Stimulated activated memory B cell treated with anti-CD40 and anti-IgM and Interleukin-4, amounts not matched to agents 10 μg/mL and 1 μg/mL and 100 μg/mL, for 72 hours (primary cell): ENCODE measurements at regions not wholly inside any gene's neighbourhood (a gene's known extent, or its start where the extent isn't known, plus 50 kb on each side); places are given as distances from the start of the nearest gene placed in this dataset.
A peak's percentile ranks its signal among the peaks of the same experiment; 100 is the strongest.

Experiments used
- ATAC-seq: fragments of 150-1000 bp; cut with Tn5 transposase; 2 replicates; pipeline ENCODE4 v1.10.0; 2021
- H3K27ac Mint-ChIP-seq: one replicate; pipeline ENCODE4 v1.8.0; 2022; ENCODE audit warnings: mild to moderate bottlenecking, mixed read lengths
- H3K27me3 Mint-ChIP-seq: one replicate; pipeline ENCODE4 v1.8.0; 2022; ENCODE audit warnings: mixed read lengths
- H3K36me3 Mint-ChIP-seq: one replicate; pipeline ENCODE4 v1.8.0; 2022; ENCODE audit warnings: mixed read lengths
- H3K4me1 Mint-ChIP-seq: one replicate; pipeline ENCODE4 v1.8.0; 2022; ENCODE audit warnings: mixed read lengths
- H3K4me3 Mint-ChIP-seq: one replicate; pipeline ENCODE4 v1.8.0; 2022; ENCODE audit warnings: mild to moderate bottlenecking, moderate library complexity, mixed read lengths
- H3K9me3 Mint-ChIP-seq: one replicate; pipeline ENCODE4 v1.8.0; 2022; ENCODE audit warnings: mixed read lengths

- H3K9me3 Mint-ChIP-seq, result no peaks in the 10 kb centered on the region
- H3K36me3 Mint-ChIP-seq, result no peaks in the 10 kb centered on the region
- no peaks in the 10 kb centered on the region for H3K27me3 Mint-ChIP-seq
- no peak for ATAC-seq
- no peaks in the 10 kb centered on the region for H3K4me1 Mint-ChIP-seq
- no peak overlapping the region for H3K4me3 Mint-ChIP-seq
- no peak overlapping the region for H3K27ac Mint-ChIP-seq
Observed at GRCh38 chr3:193857996-193858395, 265.0 kb downstream of the OPA1 start.

- peak; percentile 54 for ATAC-seq
- no peak overlapping the region for H3K4me3 Mint-ChIP-seq
- no peak overlapping the region for H3K27ac Mint-ChIP-seq
- no peaks in the 10 kb centered on the region for H3K9me3 Mint-ChIP-seq
- H3K36me3 Mint-ChIP-seq, result no peaks in the 10 kb centered on the region
- no peaks in the 10 kb centered on the region for H3K4me1 Mint-ChIP-seq
- no peaks in the 10 kb centered on the region for H3K27me3 Mint-ChIP-seq
Observed at GRCh38 chr3:193859195-193859594, 266.2 kb downstream of the OPA1 start.

- H3K4me1 Mint-ChIP-seq, result peaks cover 8% of the 10 kb centered on the region
- no peak for ATAC-seq
- no peak overlapping the region for H3K4me3 Mint-ChIP-seq
Observed at GRCh38 chr3:193861012-193861411, 268.0 kb downstream of the OPA1 start.

DNA sequence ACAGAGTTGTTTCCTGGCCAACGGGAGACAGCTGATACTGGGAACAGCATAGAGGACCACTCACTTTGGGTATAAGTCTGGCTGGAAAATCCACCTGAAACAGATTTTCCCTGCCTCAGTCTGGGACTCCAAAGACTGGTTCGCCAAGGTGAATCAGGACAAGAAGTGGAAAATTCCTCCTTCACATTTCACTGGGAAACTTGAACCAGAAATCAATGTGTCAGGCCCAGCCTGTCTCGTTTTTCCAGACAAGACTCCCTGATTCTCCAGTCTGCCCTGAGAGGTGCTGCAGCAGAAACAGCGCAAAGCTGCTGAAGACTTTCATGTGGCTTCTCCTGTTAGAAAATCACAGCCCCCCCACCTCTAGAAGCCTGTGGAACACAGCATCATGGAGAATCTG, 269.8 kb downstream of the OPA1 start:
- Mint-ChIP-seq H3K27me3 (no peaks in the 10 kb centered on the region), H3K4me1 (peaks cover 26% of the 10 kb centered on the region), H3K27ac (no peak overlapping the region), H3K9me3 (no peaks in the 10 kb centered on the region), H3K4me3 (no peak overlapping the region), H3K36me3 (no peaks in the 10 kb centered on the region)
- ATAC-seq, result no peak

More at GRCh38 chr3:193861012-193861411, 268.0 kb downstream of the OPA1 start:
- no peaks in the 10 kb centered on the region for H3K36me3 Mint-ChIP-seq
- no peaks in the 10 kb centered on the region for H3K9me3 Mint-ChIP-seq
- no peaks in the 10 kb centered on the region for H3K27me3 Mint-ChIP-seq
- H3K27ac Mint-ChIP-seq, result no peak overlapping the region

- Mint-ChIP-seq H3K4me1 (peaks cover 36% of the 10 kb centered on the region), H3K4me3 (no peak overlapping the region), H3K27me3 (no peaks in the 10 kb centered on the region), H3K9me3 (no peaks in the 10 kb centered on the region), H3K36me3 (no peaks in the 10 kb centered on the region), H3K27ac (no peak overlapping the region)
- no peak for ATAC-seq
Observed at GRCh38 chr3:193863657-193864357, 270.8 kb downstream of the OPA1 start.

DNA sequence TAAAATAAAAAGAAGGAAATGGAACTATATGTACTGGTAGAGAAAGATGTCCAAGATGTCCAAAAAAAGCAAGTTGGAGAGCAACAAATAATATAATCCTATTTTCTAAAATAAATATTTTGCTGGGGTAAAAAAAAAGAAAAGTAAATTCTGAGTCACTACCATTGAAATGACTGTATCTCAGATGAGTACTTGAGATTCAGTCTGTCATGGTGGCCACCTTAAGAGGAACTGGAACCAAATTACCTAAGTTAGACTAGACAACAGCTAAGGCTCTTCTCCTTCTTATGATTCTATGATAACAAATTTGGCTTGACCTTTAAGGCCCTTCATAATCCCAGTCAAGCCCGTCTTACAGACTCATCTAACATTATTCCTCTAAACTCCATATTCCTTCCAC, 270.6 kb upstream of the HES1 start:
- peak; percentile 96 for ATAC-seq

DNA sequence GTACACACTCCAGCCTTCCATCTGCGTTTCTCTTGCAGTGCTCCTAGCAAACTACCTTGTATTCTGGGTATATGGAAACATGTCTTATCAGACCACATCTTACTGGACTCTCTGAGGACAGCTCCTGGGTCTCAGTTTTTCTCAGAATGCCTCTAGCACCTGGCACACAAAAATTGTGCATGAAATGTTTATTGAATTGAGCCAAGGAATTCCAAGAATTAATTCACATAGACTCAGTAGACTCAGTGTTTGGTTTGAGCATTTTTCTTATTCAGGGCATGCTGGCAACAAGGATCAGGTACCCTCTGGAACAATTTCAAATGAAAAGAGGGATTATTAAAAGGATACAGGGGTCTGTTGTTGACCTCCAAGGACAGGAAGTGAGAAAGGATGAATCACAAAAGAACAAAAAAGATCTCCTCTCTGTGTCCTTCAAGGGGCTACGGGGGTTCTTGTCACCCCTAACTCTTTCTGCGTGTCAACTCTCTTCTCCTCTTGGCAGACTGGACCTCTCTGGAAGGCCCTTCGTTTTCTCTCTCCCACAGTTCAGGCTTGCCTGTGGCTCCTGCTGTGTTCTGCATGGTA, 270.0 kb upstream of the HES1 start:
- no peaks in the 10 kb centered on the region for H3K27me3 Mint-ChIP-seq
- no peaks in the 10 kb centered on the region for H3K9me3 Mint-ChIP-seq
- peaks cover 58% of the 10 kb centered on the region for H3K4me1 Mint-ChIP-seq
- peak overlapping the region; percentile 38 for H3K27ac Mint-ChIP-seq
- H3K4me3 Mint-ChIP-seq, result peak overlapping the region; percentile 33
- no peak for ATAC-seq
- no peaks in the 10 kb centered on the region for H3K36me3 Mint-ChIP-seq

More for the DNA sequence above, 270.6 kb upstream of the HES1 start:
- peak overlapping the region; percentile 38 for H3K27ac Mint-ChIP-seq
- H3K9me3 Mint-ChIP-seq, result no peaks in the 10 kb centered on the region
- no peaks in the 10 kb centered on the region for H3K36me3 Mint-ChIP-seq
- peaks cover 51% of the 10 kb centered on the region for H3K4me1 Mint-ChIP-seq
- H3K27me3 Mint-ChIP-seq, result no peaks in the 10 kb centered on the region
- H3K4me3 Mint-ChIP-seq, result peak overlapping the region; percentile 33

DNA sequence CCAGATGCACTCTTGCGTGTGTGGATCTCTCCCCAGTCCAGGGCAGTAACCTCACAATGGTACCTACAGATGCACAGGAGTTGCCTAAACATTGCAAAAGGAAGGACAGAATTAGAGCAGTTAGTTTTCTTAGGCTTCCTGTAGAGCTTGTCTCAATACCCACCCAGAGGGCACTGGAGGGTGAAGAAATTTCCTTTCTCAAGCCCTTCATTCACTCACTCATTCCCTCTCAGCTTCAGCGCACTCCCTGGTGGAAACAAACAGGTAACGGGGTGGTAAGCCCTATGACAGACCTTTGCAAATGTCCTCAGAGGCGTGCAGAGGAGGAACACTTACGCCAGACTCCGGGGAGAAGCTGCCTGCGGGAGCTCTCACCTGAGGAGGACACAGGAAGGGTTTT, 267.4 kb upstream of the HES1 start:
- Mint-ChIP-seq H3K27me3 (no peaks in the 10 kb centered on the region), H3K9me3 (no peaks in the 10 kb centered on the region), H3K4me3 (peak overlapping the region; percentile 3), H3K27ac (no peak overlapping the region), H3K36me3 (no peaks in the 10 kb centered on the region), H3K4me1 (peaks cover 81% of the 10 kb centered on the region)
- ATAC-seq, result peak; percentile 9

DNA sequence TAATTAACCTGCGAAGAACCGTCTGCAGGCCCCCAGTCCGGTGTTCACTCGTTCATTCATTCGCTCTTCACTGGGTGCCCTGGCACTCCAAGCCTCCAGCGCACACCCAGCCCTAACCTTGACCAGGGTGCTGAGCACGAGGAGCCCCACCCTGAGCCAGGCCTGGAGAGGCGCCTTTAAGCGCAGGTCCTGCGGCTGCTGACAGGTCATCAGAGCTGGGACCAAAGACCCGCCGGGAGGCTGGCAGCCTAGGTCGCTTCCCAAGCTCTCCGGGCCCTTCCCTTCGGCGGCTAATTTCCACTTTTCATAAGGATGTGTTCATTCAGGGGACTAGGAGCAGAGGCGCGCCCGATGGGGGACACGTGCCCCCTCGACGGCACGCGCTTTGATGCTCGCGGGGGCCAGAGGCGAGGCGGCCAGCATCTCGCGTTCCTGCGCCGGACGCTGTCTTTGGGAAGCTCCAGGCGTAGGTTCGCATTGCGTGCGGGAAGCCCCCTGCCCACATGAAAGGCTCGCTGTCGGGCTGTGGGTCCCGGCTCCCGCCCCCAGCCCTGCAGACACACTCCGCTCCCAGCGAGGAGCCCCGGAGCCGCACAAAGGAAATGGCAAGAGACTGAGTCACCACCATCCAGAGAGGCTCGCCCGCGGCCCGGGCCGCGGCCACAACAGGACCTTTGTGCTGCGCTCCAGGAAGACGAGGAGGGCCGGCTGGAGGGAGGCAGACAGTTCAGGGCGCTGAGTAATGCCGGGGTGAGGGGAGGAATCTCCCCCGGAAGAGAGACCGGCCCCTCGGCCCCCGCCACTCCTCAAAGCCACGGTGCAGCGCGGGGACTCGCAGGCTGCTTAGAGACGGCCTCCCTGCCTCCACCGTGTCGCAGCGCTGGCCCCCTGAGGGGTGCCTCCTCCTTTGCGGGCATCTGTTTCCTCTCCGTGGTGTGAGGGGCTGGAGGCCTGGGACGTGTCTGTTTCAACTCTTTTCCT, 266.4 kb upstream of the HES1 start:
- peak; percentile 3 for ATAC-seq

DNA sequence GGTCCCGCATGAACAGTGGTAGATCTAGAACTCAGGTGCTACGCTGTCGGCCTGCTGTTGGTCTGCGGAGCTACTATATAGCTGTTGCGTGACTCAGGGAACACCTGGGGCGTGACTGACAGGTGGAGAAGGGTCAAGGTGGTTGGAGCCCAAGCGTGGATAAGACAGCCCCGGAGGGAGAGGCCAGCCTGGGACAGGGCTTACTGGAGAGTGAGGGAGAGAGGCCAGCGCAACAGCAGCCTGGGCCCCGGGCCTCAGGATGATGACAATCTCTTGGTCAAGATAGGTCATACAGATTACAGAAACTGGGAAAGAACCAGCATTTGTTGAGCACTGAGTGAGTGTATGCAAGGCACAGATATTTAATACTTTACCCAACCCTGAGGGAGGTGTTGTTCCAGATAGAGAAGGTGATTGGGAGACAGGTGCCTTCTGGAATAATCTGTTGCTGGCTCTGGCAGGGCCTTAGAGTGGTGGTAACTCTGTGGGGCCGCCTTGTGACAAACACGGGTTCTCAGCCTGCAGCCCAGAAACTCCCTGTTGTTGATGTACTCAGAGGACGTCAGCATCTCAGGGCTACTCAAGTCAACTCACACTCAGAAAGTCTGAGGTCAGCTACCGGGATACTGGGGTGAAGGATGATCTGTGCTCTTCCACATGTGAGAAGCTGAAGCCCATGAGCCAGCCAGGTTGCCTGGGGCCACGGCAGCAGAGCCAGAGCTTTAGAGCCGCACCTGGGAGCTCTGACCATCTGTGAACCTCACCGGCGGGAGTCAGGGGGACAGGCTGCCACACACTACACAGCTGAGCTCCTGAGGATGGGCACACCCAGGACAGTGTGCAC, 265.4 kb upstream of the HES1 start:
- no peak for ATAC-seq
- H3K36me3 Mint-ChIP-seq, result no peaks in the 10 kb centered on the region
- H3K27me3 Mint-ChIP-seq, result no peaks in the 10 kb centered on the region
- no peak overlapping the region for H3K4me3 Mint-ChIP-seq
- H3K27ac Mint-ChIP-seq, result peak overlapping the region; percentile 10
- peaks cover 77% of the 10 kb centered on the region for H3K4me1 Mint-ChIP-seq
- H3K9me3 Mint-ChIP-seq, result no peaks in the 10 kb centered on the region

More for the DNA sequence above, 266.4 kb upstream of the HES1 start:
- Mint-ChIP-seq H3K27ac (peak overlapping the region; percentile 29), H3K27me3 (no peaks in the 10 kb centered on the region), H3K4me3 (no peak overlapping the region), H3K36me3 (no peaks in the 10 kb centered on the region), H3K4me1 (peaks cover 81% of the 10 kb centered on the region), H3K9me3 (no peaks in the 10 kb centered on the region)

DNA sequence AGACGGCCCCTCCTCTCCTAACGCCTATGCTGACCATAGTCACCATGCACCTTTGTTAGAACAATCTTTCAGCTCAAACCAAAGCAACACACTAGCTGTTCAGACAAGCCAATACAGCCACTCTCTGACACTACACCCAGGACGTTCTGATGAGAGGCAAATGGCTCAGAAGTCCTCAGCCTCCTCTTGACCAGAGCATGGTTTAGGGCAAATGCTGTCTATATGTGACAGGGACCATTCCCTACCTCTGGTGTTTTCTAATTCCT, 264.8 kb upstream of the HES1 start:
- Mint-ChIP-seq H3K9me3 (no peaks in the 10 kb centered on the region), H3K27ac (peak overlapping the region; percentile 10), H3K4me1 (peaks cover 71% of the 10 kb centered on the region), H3K4me3 (no peak overlapping the region), H3K27me3 (no peaks in the 10 kb centered on the region), H3K36me3 (no peaks in the 10 kb centered on the region)
- ATAC-seq, result no peak

- H3K9me3 Mint-ChIP-seq, result no peaks in the 10 kb centered on the region
- H3K27ac Mint-ChIP-seq, result no peak overlapping the region
- peaks cover 65% of the 10 kb centered on the region for H3K4me1 Mint-ChIP-seq
- H3K36me3 Mint-ChIP-seq, result no peaks in the 10 kb centered on the region
- H3K4me3 Mint-ChIP-seq, result no peak overlapping the region
- no peaks in the 10 kb centered on the region for H3K27me3 Mint-ChIP-seq
- ATAC-seq, result peak; percentile 70
Observed at GRCh38 chr3:193872265-193872753, 263.6 kb upstream of the HES1 start.

GRCh38 chr3:193873426-193874201, 262.3 kb upstream of the HES1 start:
- Mint-ChIP-seq H3K9me3 (no peaks in the 10 kb centered on the region), H3K4me3 (no peak overlapping the region), H3K27ac (no peak overlapping the region), H3K27me3 (no peaks in the 10 kb centered on the region), H3K36me3 (no peaks in the 10 kb centered on the region), H3K4me1 (peaks cover 54% of the 10 kb centered on the region)
- no peak for ATAC-seq

DNA sequence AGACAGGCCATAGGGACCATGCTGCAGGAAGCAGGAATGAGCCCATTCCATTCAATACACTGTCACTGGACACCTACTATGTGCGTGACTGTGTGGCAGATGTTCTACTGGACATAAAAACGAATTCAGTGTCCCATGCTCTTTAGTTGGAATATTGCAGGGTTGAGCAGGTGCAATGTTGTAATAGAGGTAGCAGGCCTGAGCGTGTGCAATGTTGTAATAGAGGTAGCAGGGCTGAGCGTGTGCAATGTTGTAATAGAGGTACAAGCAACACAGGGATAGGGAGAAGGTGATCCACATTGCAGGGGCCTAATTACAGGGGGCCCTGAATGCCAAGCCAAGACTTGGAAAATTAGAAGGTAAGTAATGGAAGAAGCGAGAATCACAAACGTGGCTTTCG, 261.4 kb upstream of the HES1 start:
- Mint-ChIP-seq H3K4me3 (no peak overlapping the region), H3K27ac (no peak overlapping the region), H3K27me3 (no peaks in the 10 kb centered on the region), H3K9me3 (no peaks in the 10 kb centered on the region), H3K36me3 (no peaks in the 10 kb centered on the region), H3K4me1 (peaks cover 52% of the 10 kb centered on the region)
- no peak for ATAC-seq
